ENCODE measurements at regions not wholly inside any gene's neighbourhood (a gene's known extent, or its start where the extent isn't known, plus 50 kb on each side); places are given as distances from the start of the nearest gene placed in this dataset.

DNA sequence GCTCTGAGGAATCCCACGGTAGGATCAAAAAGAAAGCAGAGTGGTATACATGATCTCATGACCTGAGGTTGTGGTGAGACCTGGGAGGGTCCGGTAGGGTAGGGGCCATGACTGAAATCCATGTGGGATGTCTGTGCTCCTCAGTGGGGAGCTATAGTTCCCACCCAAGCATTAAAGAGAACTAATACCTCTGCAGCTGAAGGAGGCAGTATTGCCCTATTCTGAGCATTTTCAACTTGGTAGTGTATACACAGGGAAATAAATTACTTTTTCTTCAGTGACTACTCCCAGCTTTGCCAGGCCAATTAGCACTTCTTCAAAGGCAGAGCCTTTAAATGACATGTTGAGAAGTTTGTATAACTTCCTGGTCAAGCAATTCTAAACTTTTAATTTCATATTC lies 613.8 kb downstream of the KCNH5 start:
- H3K36me3 Mint-ChIP-seq (ENCODE audit: unreplicated experiment): no peaks in the 10 kb centered on the region
- H3K9me3 Mint-ChIP-seq (ENCODE audit: unreplicated experiment): peaks cover 36% of the 10 kb centered on the region
- no peak overlapping the region for H3K4me3 Mint-ChIP-seq (ENCODE audit: unreplicated experiment)
- H3K4me1 Mint-ChIP-seq (ENCODE audit: unreplicated experiment): peaks cover 11% of the 10 kb centered on the region
- no peak overlapping the region for H3K27ac Mint-ChIP-seq (ENCODE audit: unreplicated experiment)
- no peaks in the 10 kb centered on the region for H3K27me3 Mint-ChIP-seq (ENCODE audit: unreplicated experiment)
- TF ChIP-seq, protein P1, sequence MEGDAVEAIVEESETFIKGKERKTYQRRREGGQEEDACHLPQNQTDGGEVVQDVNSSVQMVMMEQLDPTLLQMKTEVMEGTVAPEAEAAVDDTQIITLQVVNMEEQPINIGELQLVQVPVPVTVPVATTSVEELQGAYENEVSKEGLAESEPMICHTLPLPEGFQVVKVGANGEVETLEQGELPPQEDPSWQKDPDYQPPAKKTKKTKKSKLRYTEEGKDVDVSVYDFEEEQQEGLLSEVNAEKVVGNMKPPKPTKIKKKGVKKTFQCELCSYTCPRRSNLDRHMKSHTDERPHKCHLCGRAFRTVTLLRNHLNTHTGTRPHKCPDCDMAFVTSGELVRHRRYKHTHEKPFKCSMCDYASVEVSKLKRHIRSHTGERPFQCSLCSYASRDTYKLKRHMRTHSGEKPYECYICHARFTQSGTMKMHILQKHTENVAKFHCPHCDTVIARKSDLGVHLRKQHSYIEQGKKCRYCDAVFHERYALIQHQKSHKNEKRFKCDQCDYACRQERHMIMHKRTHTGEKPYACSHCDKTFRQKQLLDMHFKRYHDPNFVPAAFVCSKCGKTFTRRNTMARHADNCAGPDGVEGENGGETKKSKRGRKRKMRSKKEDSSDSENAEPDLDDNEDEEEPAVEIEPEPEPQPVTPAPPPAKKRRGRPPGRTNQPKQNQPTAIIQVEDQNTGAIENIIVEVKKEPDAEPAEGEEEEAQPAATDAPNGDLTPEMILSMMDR (IDR thresholded peaks at IDR 0.05): no peak
- no peak for DNase-seq (ENCODE audit: extremely low spot score, unreplicated experiment)

- Mint-ChIP-seq H3K27ac (ENCODE audit: unreplicated experiment) (no peak overlapping the region), H3K4me3 (ENCODE audit: unreplicated experiment) (no peak overlapping the region), H3K27me3 (ENCODE audit: unreplicated experiment) (no peaks in the 10 kb centered on the region), H3K9me3 (ENCODE audit: unreplicated experiment) (peaks cover 43% of the 10 kb centered on the region), H3K36me3 (ENCODE audit: unreplicated experiment) (no peaks in the 10 kb centered on the region), H3K4me1 (ENCODE audit: unreplicated experiment) (peaks cover 11% of the 10 kb centered on the region)
- TF ChIP-seq, protein P1 (IDR thresholded peaks at IDR 0.05): no peak
- DNase-seq (ENCODE audit: extremely low spot score, unreplicated experiment): no peak
These were observed 612.3 kb downstream of the KCNH5 start for GRCh38 chr14:62432955-62433354.

DNA sequence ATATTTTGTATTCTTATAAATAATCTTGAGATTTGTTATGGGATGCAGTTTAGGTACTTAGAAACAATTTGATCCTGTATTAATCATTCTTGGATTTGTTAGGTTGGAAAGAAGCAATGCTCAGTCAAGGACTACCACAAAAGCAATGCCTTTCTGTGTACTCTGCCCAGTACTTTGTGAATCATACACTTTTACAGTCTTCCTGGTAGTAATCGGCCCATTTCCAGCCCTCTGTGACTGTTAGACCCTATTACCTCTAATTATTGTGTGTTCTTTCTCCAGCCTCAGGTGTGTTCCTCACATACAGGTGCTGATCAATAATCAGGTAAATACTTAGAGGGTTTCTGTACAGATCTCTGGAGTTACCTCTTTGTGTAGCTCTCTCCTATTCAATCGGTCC lies 609.0 kb downstream of the KCNH5 start:
- peaks cover 52% of the 10 kb centered on the region for H3K9me3 Mint-ChIP-seq (ENCODE audit: unreplicated experiment)
- H3K4me3 Mint-ChIP-seq (ENCODE audit: unreplicated experiment): no peak overlapping the region
- H3K4me1 Mint-ChIP-seq (ENCODE audit: unreplicated experiment): no peaks in the 10 kb centered on the region
- no peaks in the 10 kb centered on the region for H3K27me3 Mint-ChIP-seq (ENCODE audit: unreplicated experiment)
- TF ChIP-seq, protein P1 (IDR thresholded peaks at IDR 0.05): no peak
- no peaks in the 10 kb centered on the region for H3K36me3 Mint-ChIP-seq (ENCODE audit: unreplicated experiment)
- no peak for DNase-seq (ENCODE audit: extremely low spot score, unreplicated experiment)
- H3K27ac Mint-ChIP-seq (ENCODE audit: unreplicated experiment): no peak overlapping the region

DNA sequence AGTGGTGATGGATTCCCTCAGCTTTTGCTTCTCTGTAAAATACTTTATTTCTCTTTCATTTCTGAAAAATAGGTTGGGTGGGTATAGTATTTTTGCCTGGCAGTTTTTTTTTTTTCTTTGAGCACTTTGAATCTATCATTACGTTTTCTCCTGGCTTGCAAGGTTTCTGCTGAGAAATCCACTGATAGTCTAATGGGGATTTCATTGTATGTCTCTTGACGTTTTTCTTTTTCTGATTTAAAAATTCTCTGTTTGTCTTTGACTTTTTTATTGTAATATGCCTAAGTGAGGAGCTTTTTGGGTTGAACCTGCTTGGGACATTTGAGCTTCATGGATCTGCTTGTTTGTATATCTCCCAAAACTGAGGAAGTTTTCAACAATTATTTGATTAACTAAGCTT lies 606.0 kb downstream of the KCNH5 start:
- no peak overlapping the region for H3K27ac Mint-ChIP-seq (ENCODE audit: unreplicated experiment)
- no peaks in the 10 kb centered on the region for H3K36me3 Mint-ChIP-seq (ENCODE audit: unreplicated experiment)
- TF ChIP-seq, protein P1 (IDR thresholded peaks at IDR 0.05): no peak
- H3K4me3 Mint-ChIP-seq (ENCODE audit: unreplicated experiment): no peak overlapping the region
- DNase-seq (ENCODE audit: extremely low spot score, unreplicated experiment): no peak
- H3K4me1 Mint-ChIP-seq (ENCODE audit: unreplicated experiment): no peaks in the 10 kb centered on the region
- no peaks in the 10 kb centered on the region for H3K27me3 Mint-ChIP-seq (ENCODE audit: unreplicated experiment)
- peaks cover 38% of the 10 kb centered on the region for H3K9me3 Mint-ChIP-seq (ENCODE audit: unreplicated experiment)

- Mint-ChIP-seq H3K4me3 (ENCODE audit: unreplicated experiment) (no peak overlapping the region), H3K27ac (ENCODE audit: unreplicated experiment) (no peak overlapping the region), H3K4me1 (ENCODE audit: unreplicated experiment) (no peaks in the 10 kb centered on the region), H3K27me3 (ENCODE audit: unreplicated experiment) (no peaks in the 10 kb centered on the region), H3K36me3 (ENCODE audit: unreplicated experiment) (no peaks in the 10 kb centered on the region), H3K9me3 (ENCODE audit: unreplicated experiment) (peaks cover 16% of the 10 kb centered on the region)
- TF ChIP-seq, protein P1 (IDR thresholded peaks at IDR 0.05): no peak
- no peak for DNase-seq (ENCODE audit: extremely low spot score, unreplicated experiment)
These were observed 601.5 kb downstream of the KCNH5 start for GRCh38 chr14:62443796-62444195.
